ENCODE measurements at regions not wholly inside any gene's neighbourhood (a gene's known extent, or its start where the extent isn't known, plus 50 kb on each side); places are given as distances from the start of the nearest gene placed in this dataset.
A peak's percentile ranks its signal among the peaks of the same experiment; 100 is the strongest.

DNA sequence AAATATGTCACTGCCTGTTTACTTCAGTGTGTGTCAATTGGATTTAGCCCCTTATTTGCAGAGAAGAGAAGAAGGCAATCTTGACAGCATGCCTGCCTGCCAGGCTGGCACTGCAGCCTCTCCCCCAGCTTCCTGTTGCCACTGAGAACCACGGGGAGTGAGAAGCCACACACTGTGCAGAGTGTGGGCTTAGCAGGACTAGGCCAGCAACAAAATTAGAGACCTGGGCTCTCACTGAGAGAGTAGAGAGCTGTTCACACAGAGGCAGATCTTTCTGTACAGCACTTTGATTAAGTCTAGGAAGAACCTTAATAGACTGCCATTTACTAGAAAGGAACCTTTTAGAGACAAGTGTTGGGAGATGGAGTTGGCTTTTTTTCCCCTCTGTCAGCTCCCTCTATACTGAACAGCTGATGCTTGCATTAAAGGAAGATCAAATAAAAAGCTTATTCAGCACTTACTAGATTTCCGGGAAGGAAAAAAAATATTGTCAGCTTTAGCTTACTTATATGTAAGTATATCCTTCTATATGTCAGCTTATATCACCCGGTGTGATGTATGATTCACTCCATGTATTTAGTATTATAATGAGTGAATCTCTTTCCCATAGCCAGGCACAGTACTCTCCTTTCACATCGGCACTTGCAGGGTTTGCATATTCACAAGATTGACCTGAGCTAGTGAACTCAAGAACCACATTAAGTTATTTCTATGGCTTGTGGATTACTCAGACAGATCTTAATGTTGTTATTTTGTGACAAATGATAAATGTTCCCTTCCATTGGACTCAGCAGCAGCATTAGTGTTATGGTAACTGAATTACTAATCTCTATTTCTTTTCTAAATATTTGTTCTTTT is 851.0 kb upstream of the EPHA7 start:
- Histone ChIP-seq H4K20me1 (ENCODE audit: insufficient read depth, low read length) (no peaks in the 10 kb centered on the region), H3K9me3 (ENCODE audit: insufficient read depth, low read length) (peaks cover 4% of the 10 kb centered on the region; the same call in 1 of the 2 replicates), H3K4me3 (ENCODE audit: low read length) (no peak overlapping the region), H3K79me2 (ENCODE audit: low read length) (no peaks in the 10 kb centered on the region), H3K27me3 (ENCODE audit: low read depth, low read length) (no peaks in the 10 kb centered on the region), H3K4me2 (ENCODE audit: low read length) (no peak overlapping the region), H3K36me3 (replicated peaks; ENCODE audit: low read depth, low read length) (no peaks in the 10 kb centered on the region), H3K27ac (ENCODE audit: low read length) (no peak overlapping the region), H3K4me1 (ENCODE audit: low read length) (peaks cover under 1% of the 10 kb centered on the region; the same call in 1 of the 2 replicates), H3K9ac (ENCODE audit: low read length) (no peak overlapping the region), H2AFZ (ENCODE audit: low read depth, low read length) (0 out of 2 replicates have a peak overlapping the region, but pooled peaks have one; percentile 46)
- TF ChIP-seq EZH2phosphoT487 (IDR thresholded peaks at IDR 0.05; ENCODE audit: low read depth) = no peak
- TF ChIP-seq, protein P1, sequence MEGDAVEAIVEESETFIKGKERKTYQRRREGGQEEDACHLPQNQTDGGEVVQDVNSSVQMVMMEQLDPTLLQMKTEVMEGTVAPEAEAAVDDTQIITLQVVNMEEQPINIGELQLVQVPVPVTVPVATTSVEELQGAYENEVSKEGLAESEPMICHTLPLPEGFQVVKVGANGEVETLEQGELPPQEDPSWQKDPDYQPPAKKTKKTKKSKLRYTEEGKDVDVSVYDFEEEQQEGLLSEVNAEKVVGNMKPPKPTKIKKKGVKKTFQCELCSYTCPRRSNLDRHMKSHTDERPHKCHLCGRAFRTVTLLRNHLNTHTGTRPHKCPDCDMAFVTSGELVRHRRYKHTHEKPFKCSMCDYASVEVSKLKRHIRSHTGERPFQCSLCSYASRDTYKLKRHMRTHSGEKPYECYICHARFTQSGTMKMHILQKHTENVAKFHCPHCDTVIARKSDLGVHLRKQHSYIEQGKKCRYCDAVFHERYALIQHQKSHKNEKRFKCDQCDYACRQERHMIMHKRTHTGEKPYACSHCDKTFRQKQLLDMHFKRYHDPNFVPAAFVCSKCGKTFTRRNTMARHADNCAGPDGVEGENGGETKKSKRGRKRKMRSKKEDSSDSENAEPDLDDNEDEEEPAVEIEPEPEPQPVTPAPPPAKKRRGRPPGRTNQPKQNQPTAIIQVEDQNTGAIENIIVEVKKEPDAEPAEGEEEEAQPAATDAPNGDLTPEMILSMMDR (IDR thresholded peaks at IDR 0.05; ENCODE audit: low read depth, low read length) = no peak

DNA sequence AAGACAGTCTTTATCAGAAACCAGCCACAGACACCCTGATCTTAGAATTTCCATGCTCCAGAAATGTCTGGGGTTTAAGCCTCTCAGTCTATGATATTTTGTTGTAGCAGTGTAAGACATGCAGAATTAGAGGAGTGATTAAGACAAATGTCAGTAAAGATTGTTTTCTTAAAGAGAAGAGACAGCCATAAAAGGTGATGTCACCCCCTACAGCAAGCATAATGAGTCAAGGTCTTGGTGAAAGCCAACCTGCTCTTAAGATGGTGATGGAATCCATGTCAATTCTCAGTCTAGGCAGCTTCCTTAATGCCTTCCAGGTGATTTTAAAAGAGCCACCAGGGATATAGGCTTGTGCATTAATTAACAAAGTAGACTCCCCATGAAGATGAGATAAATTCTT is 849.9 kb upstream of the EPHA7 start:
- Histone ChIP-seq H3K9ac (ENCODE audit: low read length) (no peak overlapping the region), H3K4me1 (ENCODE audit: low read length) (peaks cover 5% of the 10 kb centered on the region; the same call in 1 of the 2 replicates), H3K27ac (ENCODE audit: low read length) (no peak overlapping the region), H3K9me3 (ENCODE audit: insufficient read depth, low read length) (peaks cover 10% of the 10 kb centered on the region; the same call in 1 of the 2 replicates), H3K4me3 (ENCODE audit: low read length) (no peak overlapping the region), H3K79me2 (ENCODE audit: low read length) (no peaks in the 10 kb centered on the region), H2AFZ (ENCODE audit: low read depth, low read length) (no peak overlapping the region), H3K27me3 (ENCODE audit: low read depth, low read length) (no peaks in the 10 kb centered on the region), H3K4me2 (ENCODE audit: low read length) (no peak overlapping the region), H3K36me3 (replicated peaks; ENCODE audit: low read depth, low read length) (no peaks in the 10 kb centered on the region), H4K20me1 (ENCODE audit: insufficient read depth, low read length) (no peaks in the 10 kb centered on the region)
- TF ChIP-seq EZH2phosphoT487 (IDR thresholded peaks at IDR 0.05; ENCODE audit: low read depth) = no peak
- TF ChIP-seq, protein P1 (IDR thresholded peaks at IDR 0.05; ENCODE audit: low read depth, low read length) = no peak

DNA sequence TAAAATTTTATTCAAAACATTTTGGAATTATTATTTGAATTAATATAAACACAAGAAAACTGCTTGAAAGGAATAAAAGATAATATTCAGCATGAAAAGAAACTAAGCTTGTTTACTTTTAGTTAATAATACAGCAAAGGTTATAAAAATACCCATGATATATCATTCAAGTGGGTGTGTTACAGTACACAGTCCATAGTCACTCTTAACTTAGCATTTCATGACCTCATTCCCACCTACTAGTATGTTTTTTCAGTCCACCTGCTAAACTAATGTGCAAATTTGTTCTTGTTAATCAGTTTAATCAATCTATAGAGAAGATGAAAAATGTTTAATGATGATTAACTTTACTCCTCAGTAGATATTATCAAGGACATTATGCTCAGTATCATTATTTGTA is 841.4 kb upstream of the EPHA7 start:
- TF ChIP-seq EZH2phosphoT487 (IDR thresholded peaks at IDR 0.05; ENCODE audit: low read depth) = no peak
- TF ChIP-seq, protein P1 (IDR thresholded peaks at IDR 0.05; ENCODE audit: low read depth, low read length) = no peak
- H3K9me3 ChIP-seq (ENCODE audit: insufficient read depth, low read length) = 0 out of 2 replicates have a peak, but pooled peaks cover 6% of the 10 kb centered on the region
- no peaks in the 10 kb centered on the region for H4K20me1 ChIP-seq (ENCODE audit: insufficient read depth, low read length)
- peaks cover 5% of the 10 kb centered on the region; the same call in 1 of the 2 replicates for H3K4me1 ChIP-seq (ENCODE audit: low read length)
- H3K4me3 ChIP-seq (ENCODE audit: low read length) = no peak overlapping the region
- H3K27ac ChIP-seq (ENCODE audit: low read length) = no peak overlapping the region
- H3K9ac ChIP-seq (ENCODE audit: low read length) = no peak overlapping the region
- no peak overlapping the region for H3K4me2 ChIP-seq (ENCODE audit: low read length)
- H3K27me3 ChIP-seq (ENCODE audit: low read depth, low read length) = no peaks in the 10 kb centered on the region
- H3K36me3 ChIP-seq (replicated peaks; ENCODE audit: low read depth, low read length) = no peaks in the 10 kb centered on the region
- no peak overlapping the region for H2AFZ ChIP-seq (ENCODE audit: low read depth, low read length)
- H3K79me2 ChIP-seq (ENCODE audit: low read length) = no peaks in the 10 kb centered on the region

DNA sequence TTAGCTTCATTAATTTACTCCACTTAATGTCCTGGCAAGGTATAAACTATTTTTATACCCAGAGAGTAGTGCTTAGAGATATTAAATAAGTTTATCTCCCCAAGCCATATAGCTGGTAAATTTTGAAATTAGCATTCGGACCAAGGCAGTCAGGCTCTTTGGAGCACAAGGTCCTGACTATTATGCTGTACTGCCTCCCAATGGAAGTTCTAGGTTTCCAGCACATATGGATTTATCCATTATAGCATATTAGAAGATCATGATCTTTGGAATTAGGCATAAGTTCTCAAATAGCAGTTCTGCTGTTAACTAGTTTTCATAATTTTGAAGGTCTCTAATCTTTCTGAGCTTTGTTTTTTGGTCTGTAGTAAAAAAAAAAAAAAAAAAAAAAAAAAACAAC is 835.3 kb upstream of the EPHA7 start:
- H3K9ac ChIP-seq (ENCODE audit: low read length) = no peak overlapping the region
- H3K36me3 ChIP-seq (replicated peaks; ENCODE audit: low read depth, low read length) = no peaks in the 10 kb centered on the region
- no peak overlapping the region for H2AFZ ChIP-seq (ENCODE audit: low read depth, low read length)
- no peaks in the 10 kb centered on the region for H4K20me1 ChIP-seq (ENCODE audit: insufficient read depth, low read length)
- H3K4me1 ChIP-seq (ENCODE audit: low read length) = peaks cover 7% of the 10 kb centered on the region; the same call in 1 of the 2 replicates
- no peaks in the 10 kb centered on the region for H3K9me3 ChIP-seq (ENCODE audit: insufficient read depth, low read length)
- no peak overlapping the region for H3K4me3 ChIP-seq (ENCODE audit: low read length)
- TF ChIP-seq EZH2phosphoT487 (IDR thresholded peaks at IDR 0.05; ENCODE audit: low read depth) = no peak
- TF ChIP-seq, protein P1 (IDR thresholded peaks at IDR 0.05; ENCODE audit: low read depth, low read length) = peak; percentile 45
- H3K27me3 ChIP-seq (ENCODE audit: low read depth, low read length) = no peaks in the 10 kb centered on the region
- no peaks in the 10 kb centered on the region for H3K79me2 ChIP-seq (ENCODE audit: low read length)
- no peak overlapping the region for H3K27ac ChIP-seq (ENCODE audit: low read length)
- no peak overlapping the region for H3K4me2 ChIP-seq (ENCODE audit: low read length)

Data from OCI-LY3 (cell line).